SK-N-SH (cell line): ENCODE measurements at regions not wholly inside any gene's neighbourhood (a gene's known extent, or its start where the extent isn't known, plus 50 kb on each side); places are given as distances from the start of the nearest gene placed in this dataset.

Experiments used
- CTCF ChIA-PET: fragments of 300-600, 350-600 bp; formaldehyde crosslinking; extraction: SDS; loops from one replicate; lab custom pipeline; 2021; lab: Yijun Ruan, JAX
- POLR2A ChIA-PET: fragments of 350-600 bp; sonication (Branson Sonifier 250); formaldehyde crosslinking; extraction: SDS; loops from one replicate; lab custom pipeline; 2020; ENCODE audit warnings: antibody characterized with exemption, inconsistent platforms; lab: Yijun Ruan, JAX
- DNase-seq: peaks from one replicate; pipeline ENCODE4 v3.0.0; 2012
- H2AFZ ChIP-seq: fragments of 200-600 bp; sonication (generic); 2 replicates; pipeline ENCODE4 v1.8.1; 2016; ENCODE audit warnings: antibody characterized with exemption, mild to moderate bottlenecking, low read depth
- H3F3A ChIP-seq: fragments of 200-600 bp; sonication (generic); replicated peaks from 2 replicates; pipeline ENCODE3; 2016; ENCODE audit warnings: antibody characterized with exemption, mild to moderate bottlenecking; ENCODE audit not compliant: insufficient read depth
- H3K27ac ChIP-seq, 2 experiments: fragments of 200-500 bp in 1 of 2; fragments of 200-600 bp in 1 of 2; sonication (Bioruptor generic) in 1 of 2; sonication (generic), shearing (Covaris generic) in 1 of 2; 2 replicates each; pipeline versions ENCODE4 v1.5.1 to v1.6.1; 2014 to 2016; ENCODE audit warnings: low read depth in 2 of 2, inconsistent platforms in 1 of 2, low read length in 1 of 2, mild to moderate bottlenecking in 1 of 2, mixed read lengths in 1 of 2
- H3K27me3 ChIP-seq: fragments of 200-600 bp; sonication (generic), shearing (Covaris generic); 2 replicates; pipeline ENCODE4 v1.6.1; 2016; ENCODE audit warnings: mixed run types; ENCODE audit not compliant: insufficient read depth
- H3K36me3 ChIP-seq, 2 experiments: fragments of 200-500 bp in 1 of 2; fragments of 200-600 bp in 1 of 2; sonication (Bioruptor generic) in 1 of 2; sonication (generic) in 1 of 2; replicated peaks in 1 of 2; 2 replicates each; pipeline versions ENCODE3 to v1.5.1; 2014 to 2016; ENCODE audit warnings: low read length in 1 of 2, mild to moderate bottlenecking in 1 of 2; ENCODE audit not compliant: insufficient read depth in 2 of 2, control insufficient read depth in 1 of 2
- H3K4me1 ChIP-seq, 2 experiments: fragments of 200-500 bp in 1 of 2; fragments of 200-600 bp in 1 of 2; sonication (Bioruptor generic) in 1 of 2; sonication (generic), shearing (Covaris generic) in 1 of 2; 2 replicates each; pipeline versions ENCODE4 v1.5.1 to v1.6.1; 2014 to 2016; ENCODE audit warnings: low read depth in 1 of 2, low read length in 1 of 2, mixed run types in 1 of 2; ENCODE audit not compliant: insufficient read depth in 2 of 2, control insufficient read depth in 1 of 2
- H3K4me2 ChIP-seq: fragments of 200-600 bp; sonication (generic), shearing (Covaris generic); 2 replicates; pipeline ENCODE4 v1.6.1; 2017; ENCODE audit warnings: mixed run types
- H3K4me3 ChIP-seq, 2 experiments: fragments of 200-500 bp in 1 of 2; fragments of 200-600 bp in 1 of 2; sonication (Bioruptor generic) in 1 of 2; sonication (generic), shearing (Covaris generic) in 1 of 2; 2 replicates each; pipeline versions ENCODE4 v1.5.1 to v1.8.1; 2014 to 2016; ENCODE audit warnings: low read depth in 2 of 2, inconsistent platforms in 1 of 2, low read length in 1 of 2, mild to moderate bottlenecking in 1 of 2, mixed read lengths in 1 of 2, moderate library complexity in 1 of 2
- H3K79me2 ChIP-seq: fragments of 200-600 bp; sonication (generic); 2 replicates; pipeline ENCODE4 v1.8.1; 2017; ENCODE audit warnings: mild to moderate bottlenecking; ENCODE audit not compliant: insufficient read depth
- H3K9ac ChIP-seq: fragments of 200-600 bp; sonication (generic); 2 replicates; pipeline ENCODE4 v1.6.1; 2017; ENCODE audit warnings: mixed run types
- H3K9me2 ChIP-seq: fragments of 200-600 bp; sonication (generic); 2 replicates; pipeline ENCODE4 v1.6.1; 2017; ENCODE audit warnings: mixed run types
- H3K9me3 ChIP-seq: fragments of 200-600 bp; sonication (generic); 2 replicates; pipeline ENCODE4 v1.6.1; 2017; ENCODE audit warnings: mixed run types, mild to moderate bottlenecking, moderate library complexity
- H4K20me1 ChIP-seq: fragments of 200-600 bp; sonication (generic); 2 replicates; pipeline ENCODE4 v1.6.1; 2017; ENCODE audit warnings: mild to moderate bottlenecking, mixed run types; ENCODE audit not compliant: insufficient read depth
- EZH2phosphoT487 ChIP-seq: fragments of 200-600 bp; sonication (generic); IDR thresholded peaks from 2 replicates; pipeline ENCODE4 v1.6.1; 2017; ENCODE audit warnings: low read depth, mixed run types, mild to moderate bottlenecking, antibody characterized with exemption, moderate library complexity, borderline replicate concordance
- FOSL2 ChIP-seq: IDR thresholded peaks from 2 replicates; pipeline ENCODE4 v1.4.0; 2012; ENCODE audit warnings: low read depth, mild to moderate bottlenecking, moderate library complexity, borderline replicate concordance
- FOXM1 ChIP-seq: IDR thresholded peaks from 2 replicates; pipeline ENCODE4 v1.4.0; 2012; ENCODE audit warnings: low read depth, mild to moderate bottlenecking
- GABPA ChIP-seq: IDR thresholded peaks from 2 replicates; pipeline ENCODE4 v1.4.0; 2012; ENCODE audit warnings: low read depth, mild to moderate bottlenecking
- GATA2 ChIP-seq: sonication (generic); formaldehyde crosslinking; IDR thresholded peaks from 2 replicates; pipeline ENCODE4 v1.5.0; 2020; ENCODE audit warnings: mild to moderate bottlenecking, missing genetic modification reagents
- IRF3 ChIP-seq: fragments of 150-350 bp; IDR thresholded peaks from 2 replicates; pipeline ENCODE4 v1.6.1; 2016; ENCODE audit warnings: mild to moderate bottlenecking, low read depth, low read length
- MAX ChIP-seq: IDR thresholded peaks from 2 replicates; pipeline ENCODE4 v1.4.0; 2012; ENCODE audit warnings: low read depth
- MXI1 ChIP-seq: IDR thresholded peaks from 2 replicates; pipeline ENCODE4 v1.6.1; 2012; ENCODE audit warnings: mild to moderate bottlenecking, low read depth, low read length, improper control_type of control experiment
- NFIC ChIP-seq: IDR thresholded peaks from 2 replicates; pipeline ENCODE4 v1.4.0; 2012; ENCODE audit warnings: borderline replicate concordance
- PBX3 ChIP-seq: IDR thresholded peaks from 2 replicates; pipeline ENCODE4; 2012
- POLR2AphosphoS5 ChIP-seq: IDR thresholded peaks from 2 replicates; pipeline ENCODE4 v1.6.1; 2012; ENCODE audit warnings: low read depth, low read length
- RAD21 ChIP-seq: IDR thresholded peaks from 2 replicates; pipeline ENCODE4 v1.6.1; 2012; ENCODE audit warnings: mild to moderate bottlenecking, low read length
- RFX5 ChIP-seq: IDR thresholded peaks from 2 replicates; pipeline ENCODE4 v1.6.1; 2012; ENCODE audit warnings: mild to moderate bottlenecking, improper control_type of control experiment, low read length
- RXRA ChIP-seq: IDR thresholded peaks from 2 replicates; pipeline ENCODE4 v1.4.0; 2012; ENCODE audit warnings: low read depth, mild to moderate bottlenecking, borderline replicate concordance
- SIN3A ChIP-seq: IDR thresholded peaks from 2 replicates; pipeline ENCODE4 v1.6.1; 2012; ENCODE audit warnings: low read depth, mild to moderate bottlenecking, low read length, moderate library complexity, borderline replicate concordance
- SMC3 ChIP-seq: IDR thresholded peaks from 2 replicates; pipeline ENCODE4 v1.6.1; 2012; ENCODE audit warnings: low read depth, low read length, improper control_type of control experiment
- TAF1 ChIP-seq: IDR thresholded peaks from 2 replicates; pipeline ENCODE4 v1.6.1; 2012; ENCODE audit warnings: low read depth, mild to moderate bottlenecking, low read length, moderate library complexity, borderline replicate concordance
- USF2 ChIP-seq: fragments of 150-350 bp; IDR thresholded peaks from 2 replicates; pipeline ENCODE4 v1.6.1; 2017; ENCODE audit warnings: antibody characterized with exemption, low read length, low read depth, borderline replicate concordance
- WGBS: methylation state at CpG from one replicate; pipeline ENCODE4 v1.1.6; 2017; ENCODE audit warnings: low lambda C conversion rate; 5-methylcytosine and 5-hydroxymethylcytosine counted together

GRCh38 chr7:136058546-136058945 is 81.4 kb upstream of the MTPN start:
- no peak overlapping the region for H3K27ac ChIP-seq
- H2AFZ ChIP-seq = no peak overlapping the region
- no peak overlapping the region for H3K4me3 ChIP-seq
- TF ChIP-seq USF2 (no peak), IRF3 (no peak), POLR2AphosphoS5 (no peak), EZH2phosphoT487 (no peak), RFX5 (no peak), RAD21 (no peak)
- TF ChIP-seq, all 33 proteins: peak for 0
- Histone ChIP-seq H3K27me3 (no peaks in the 10 kb centered on the region), H4K20me1 (no peaks in the 10 kb centered on the region), H3K4me2 (no peak overlapping the region), H3K36me3 (no peaks in the 10 kb centered on the region), H3K9me3 (no peaks in the 10 kb centered on the region), H3K9me2 (no peaks in the 10 kb centered on the region), H3K79me2 (no peaks in the 10 kb centered on the region), H3K9ac (no peak overlapping the region), H3F3A (no peaks in the 10 kb centered on the region), H3K4me1 (peaks cover 2 to 4% of the 10 kb centered on the region in 2 experiments; a peak in 2 of 4 replicates)
- CTCF ChIA-PET = interaction anchor here (1.0 to 2.1 kb wide), 4 partner anchors 9 to 258 kb away, joined by 3 to 6 read pairs (median 3); no protein-coding TSS in a partner anchor
- no peak for DNase-seq
- POLR2A ChIA-PET = no interaction called here

- TF ChIP-seq SIN3A (no peak), GATA2 (CRISPR knock-in tag) (no peak)
- CTCF ChIA-PET = interaction anchor here (1.0 to 1.4 kb wide), 2 partner anchors 11 to 29 kb away, joined by 3 to 4 read pairs; no protein-coding TSS in a partner anchor
Observed at GRCh38 chr7:136057509-136057908, 80.3 kb upstream of the MTPN start.

GRCh38 chr7:136056651-136057231 is 79.6 kb upstream of the MTPN start:
- ChIA-PET CTCF (interaction anchor here (1.2 to 1.4 kb wide), 2 partner anchors 16 to 30 kb away, joined by 3 to 4 read pairs; no protein-coding TSS in a partner anchor), POLR2A (no interaction called here)
- peaks cover 0 to 4% of the 10 kb centered on the region in 2 experiments; a peak in 2 of 4 replicates for H3K4me1 ChIP-seq
- no peak overlapping the region for H3K27ac ChIP-seq
- 59% methylated on average over 6 of the region's 6 CpGs for WGBS
- no peaks in the 10 kb centered on the region for H3K27me3 ChIP-seq
- DNase-seq = no peak
- H3K9ac ChIP-seq = no peak overlapping the region
- no peak overlapping the region for H3K4me2 ChIP-seq
- no peaks in the 10 kb centered on the region for H3K9me3 ChIP-seq
- no peaks in the 10 kb centered on the region for H3K79me2 ChIP-seq
- no peaks in the 10 kb centered on the region for H3F3A ChIP-seq
- H3K9me2 ChIP-seq = no peaks in the 10 kb centered on the region
- no peak overlapping the region for H2AFZ ChIP-seq
- TF ChIP-seq NFIC (no peak), TAF1 (no peak), FOXM1 (no peak), PBX3 (no peak), GATA2 (CRISPR knock-in tag) (no peak), MXI1 (no peak), RAD21 (no peak), SIN3A (no peak), RXRA (no peak), GABPA (no peak), FOSL2 (no peak), MAX (no peak), SMC3 (no peak)
- H4K20me1 ChIP-seq = no peaks in the 10 kb centered on the region
- H3K4me3 ChIP-seq = no peak overlapping the region
- no peaks in the 10 kb centered on the region for H3K36me3 ChIP-seq

More at GRCh38 chr7:136057509-136057908, 80.3 kb upstream of the MTPN start:
- H3K9me2 ChIP-seq = no peaks in the 10 kb centered on the region
- H3K9ac ChIP-seq = no peak overlapping the region
- H3K27me3 ChIP-seq = no peaks in the 10 kb centered on the region
- H3F3A ChIP-seq = no peaks in the 10 kb centered on the region
- H3K9me3 ChIP-seq = no peaks in the 10 kb centered on the region
- H3K27ac ChIP-seq = no peak overlapping the region
- peaks cover 0 to 4% of the 10 kb centered on the region in 2 experiments; a peak in 1 of 4 replicates for H3K4me1 ChIP-seq
- H3K4me2 ChIP-seq = no peak overlapping the region
- WGBS = 40% methylated on average over 6 of the region's 6 CpGs
- no peaks in the 10 kb centered on the region for H4K20me1 ChIP-seq
- H3K36me3 ChIP-seq = no peaks in the 10 kb centered on the region
- no peak overlapping the region for H2AFZ ChIP-seq
- no peaks in the 10 kb centered on the region for H3K79me2 ChIP-seq
- POLR2A ChIA-PET = no interaction called here
- no peak overlapping the region for H3K4me3 ChIP-seq
- DNase-seq = no peak
